Neural cell (in vitro differentiated cells): ENCODE measurements at regions not wholly inside any gene's neighbourhood (a gene's known extent, or its start where the extent isn't known, plus 50 kb on each side); places are given as distances from the start of the nearest gene placed in this dataset.

Experiments used
- H2AFZ ChIP-seq: fragments of 200-600, 300-800 bp; sonication (generic), shearing (Covaris generic); 2 replicates; pipeline ENCODE4 v1.6.0; 2014; ENCODE audit warnings: low read depth, mild to moderate bottlenecking, antibody characterized with exemption, low read length, moderate library complexity
- H3F3A ChIP-seq: fragments of 200-600 bp; shearing (Covaris generic); 2 replicates; pipeline ENCODE4 v1.6.1; 2016; ENCODE audit warnings: mild to moderate bottlenecking, moderate library complexity, mixed read lengths, antibody characterized with exemption, low read length; ENCODE audit not compliant: insufficient read depth, poor library complexity, severe bottlenecking
- H3K27ac ChIP-seq: fragments of 200-600, 300-800 bp; sonication (generic), shearing (Covaris generic); 2 replicates; pipeline ENCODE4 v1.5.1; 2014; ENCODE audit warnings: mild to moderate bottlenecking, low read length, moderate library complexity
- H3K27me3 ChIP-seq: fragments of 300-800, 200-600 bp; sonication (generic), shearing (Covaris generic); 2 replicates; pipeline ENCODE4 v1.6.0; 2014; ENCODE audit warnings: mild to moderate bottlenecking, low read depth, low read length, moderate library complexity; ENCODE audit not compliant: insufficient read depth
- H3K36me3 ChIP-seq: fragments of 300-800, 200-600 bp; sonication (generic), shearing (Covaris generic); 2 replicates; pipeline ENCODE4 v1.5.1; 2014; ENCODE audit warnings: mild to moderate bottlenecking, antibody characterized with exemption, low read length, moderate library complexity; ENCODE audit not compliant: insufficient read depth
- H3K4me2 ChIP-seq: fragments of 300-800, 200-600 bp; sonication (generic), shearing (Covaris generic); 2 replicates; pipeline ENCODE4 v1.6.0; 2014; ENCODE audit warnings: mild to moderate bottlenecking, low read length
- H3K4me3 ChIP-seq: fragments of 300-800, 200-600 bp; sonication (generic), shearing (Covaris generic); 2 replicates; pipeline ENCODE4 v1.5.1; 2014; ENCODE audit warnings: mild to moderate bottlenecking, low read length, moderate library complexity
- H3K79me2 ChIP-seq: fragments of 200-600 bp; shearing (Covaris generic); replicated peaks from 2 replicates; pipeline ENCODE4 v1.6.0; 2014; ENCODE audit warnings: mild to moderate bottlenecking, low read length, moderate library complexity; ENCODE audit not compliant: insufficient read depth
- H3K9ac ChIP-seq: fragments of 300-800, 200-600 bp; sonication (generic), shearing (Covaris generic); 2 replicates; pipeline ENCODE4 v1.6.1; 2016; ENCODE audit warnings: mild to moderate bottlenecking, low read length, mixed read lengths
- H3K9me2 ChIP-seq: fragments of 200-600 bp; shearing (Covaris generic); 2 replicates; pipeline ENCODE4 v1.6.1; 2016; ENCODE audit warnings: mild to moderate bottlenecking, low read length, mixed read lengths; ENCODE audit not compliant: insufficient read depth
- H3K9me3 ChIP-seq: fragments of 200-600, 300-800 bp; sonication (generic), shearing (Covaris generic); 2 replicates; pipeline ENCODE4 v1.6.1; 2016; ENCODE audit warnings: mild to moderate bottlenecking, mixed run types, low read length, moderate library complexity, mixed read lengths
- H4K20me1 ChIP-seq: fragments of 200-600 bp; shearing (Covaris generic); 2 replicates; pipeline ENCODE4 v1.6.1; 2016; ENCODE audit warnings: mild to moderate bottlenecking, mixed run types; ENCODE audit not compliant: insufficient read depth
- CTCF ChIP-seq: fragments of 450-650 bp; IDR thresholded peaks from 2 replicates; pipeline ENCODE4 v1.5.1; 2014; ENCODE audit warnings: antibody characterized with exemption, mild to moderate bottlenecking, moderate library complexity; ENCODE audit not compliant: poor library complexity, severe bottlenecking
- EP300 ChIP-seq: fragments of 450-650 bp; conservative IDR thresholded peaks from 2 replicates; pipeline ENCODE4 v1.6.1; 2014; ENCODE audit warnings: antibody characterized with exemption, mild to moderate bottlenecking, moderate library complexity; ENCODE audit not compliant: poor library complexity, severe bottlenecking
- EZH2 ChIP-seq: fragments of 200-600, 300-800 bp; shearing (Covaris generic), sonication (generic); IDR thresholded peaks from 2 replicates; pipeline ENCODE4 v1.6.1; 2014; ENCODE audit warnings: antibody characterized with exemption, low read length, borderline replicate concordance, mild to moderate bottlenecking; ENCODE audit not compliant: insufficient read depth, poor library complexity, severe bottlenecking
- MXI1 ChIP-seq: fragments of 450-650 bp; conservative IDR thresholded peaks from 2 replicates; pipeline ENCODE4 v1.6.1; 2014; ENCODE audit warnings: antibody characterized with exemption, mild to moderate bottlenecking; ENCODE audit not compliant: poor library complexity, severe bottlenecking
- POLR2AphosphoS5 ChIP-seq: IDR thresholded peaks from 2 replicates; pipeline ENCODE4 v1.6.1; 2012
- RAD21 ChIP-seq: fragments of 450-650 bp; conservative IDR thresholded peaks from 2 replicates; pipeline ENCODE4 v1.6.1; 2014; ENCODE audit warnings: antibody characterized with exemption, mild to moderate bottlenecking, moderate library complexity
- SMC3 ChIP-seq: fragments of 450-650 bp; conservative IDR thresholded peaks from 2 replicates; pipeline ENCODE4 v1.6.1; 2014; ENCODE audit warnings: antibody characterized with exemption, mild to moderate bottlenecking, moderate library complexity; ENCODE audit not compliant: poor library complexity
- TAF1 ChIP-seq: IDR thresholded peaks from 2 replicates; pipeline ENCODE4 v1.6.1; 2012; ENCODE audit warnings: low read depth
- TF ChIP-seq, protein P1 (sequence below): IDR thresholded peaks from 2 replicates; pipeline ENCODE4 v1.6.1; 2012; ENCODE audit warnings: borderline replicate concordance

- H2AFZ ChIP-seq = no peak overlapping the region
- no peaks in the 10 kb centered on the region for H3K27me3 ChIP-seq
- no peaks in the 10 kb centered on the region for H3F3A ChIP-seq
- no peak overlapping the region for H3K9ac ChIP-seq
- H3K27ac ChIP-seq = no peak overlapping the region
- no peaks in the 10 kb centered on the region for H3K36me3 ChIP-seq
- no peaks in the 10 kb centered on the region for H3K9me3 ChIP-seq
- no peaks in the 10 kb centered on the region for H4K20me1 ChIP-seq
- H3K9me2 ChIP-seq = no peaks in the 10 kb centered on the region
- no peak overlapping the region for H3K4me2 ChIP-seq
- H3K79me2 ChIP-seq = no peaks in the 10 kb centered on the region
- H3K4me3 ChIP-seq = no peak overlapping the region
- TF ChIP-seq SMC3 = no peak
- no peak for TF ChIP-seq RAD21
- TF ChIP-seq EP300 = no peak
- no peak for TF ChIP-seq MXI1
- TF ChIP-seq, protein P1, sequence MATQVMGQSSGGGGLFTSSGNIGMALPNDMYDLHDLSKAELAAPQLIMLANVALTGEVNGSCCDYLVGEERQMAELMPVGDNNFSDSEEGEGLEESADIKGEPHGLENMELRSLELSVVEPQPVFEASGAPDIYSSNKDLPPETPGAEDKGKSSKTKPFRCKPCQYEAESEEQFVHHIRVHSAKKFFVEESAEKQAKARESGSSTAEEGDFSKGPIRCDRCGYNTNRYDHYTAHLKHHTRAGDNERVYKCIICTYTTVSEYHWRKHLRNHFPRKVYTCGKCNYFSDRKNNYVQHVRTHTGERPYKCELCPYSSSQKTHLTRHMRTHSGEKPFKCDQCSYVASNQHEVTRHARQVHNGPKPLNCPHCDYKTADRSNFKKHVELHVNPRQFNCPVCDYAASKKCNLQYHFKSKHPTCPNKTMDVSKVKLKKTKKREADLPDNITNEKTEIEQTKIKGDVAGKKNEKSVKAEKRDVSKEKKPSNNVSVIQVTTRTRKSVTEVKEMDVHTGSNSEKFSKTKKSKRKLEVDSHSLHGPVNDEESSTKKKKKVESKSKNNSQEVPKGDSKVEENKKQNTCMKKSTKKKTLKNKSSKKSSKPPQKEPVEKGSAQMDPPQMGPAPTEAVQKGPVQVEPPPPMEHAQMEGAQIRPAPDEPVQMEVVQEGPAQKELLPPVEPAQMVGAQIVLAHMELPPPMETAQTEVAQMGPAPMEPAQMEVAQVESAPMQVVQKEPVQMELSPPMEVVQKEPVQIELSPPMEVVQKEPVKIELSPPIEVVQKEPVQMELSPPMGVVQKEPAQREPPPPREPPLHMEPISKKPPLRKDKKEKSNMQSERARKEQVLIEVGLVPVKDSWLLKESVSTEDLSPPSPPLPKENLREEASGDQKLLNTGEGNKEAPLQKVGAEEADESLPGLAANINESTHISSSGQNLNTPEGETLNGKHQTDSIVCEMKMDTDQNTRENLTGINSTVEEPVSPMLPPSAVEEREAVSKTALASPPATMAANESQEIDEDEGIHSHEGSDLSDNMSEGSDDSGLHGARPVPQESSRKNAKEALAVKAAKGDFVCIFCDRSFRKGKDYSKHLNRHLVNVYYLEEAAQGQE = no peak
- no peak for TF ChIP-seq CTCF
- TF ChIP-seq POLR2AphosphoS5 = no peak
- no peak for TF ChIP-seq TAF1
- no peak for TF ChIP-seq EZH2
Observed at GRCh38 chr6:168784426-168784825, 343.4 kb downstream of the SMOC2 start.

DNA sequence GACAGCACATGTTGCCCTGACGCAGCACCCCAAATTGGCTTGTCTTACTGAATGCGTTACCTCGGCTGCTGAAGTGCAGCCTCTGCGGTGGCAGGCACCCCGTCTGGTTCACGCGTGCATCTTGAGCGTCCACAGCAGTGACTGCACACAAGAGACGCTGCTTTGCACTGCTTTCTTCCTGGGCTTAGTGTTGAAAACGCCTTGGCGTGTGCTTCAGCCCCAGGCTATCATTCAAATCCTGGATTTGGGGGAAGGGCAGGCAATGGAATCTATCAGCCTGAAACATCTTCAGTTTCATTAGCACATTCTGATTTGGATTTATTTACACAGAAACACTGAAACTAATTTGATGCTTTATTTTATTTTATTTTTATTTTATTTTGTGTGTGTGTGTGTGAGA is 342.7 kb downstream of the SMOC2 start:
- Histone ChIP-seq H3K4me2 (no peak overlapping the region), H3K27me3 (no peaks in the 10 kb centered on the region), H3F3A (no peaks in the 10 kb centered on the region), H4K20me1 (no peaks in the 10 kb centered on the region), H3K36me3 (no peaks in the 10 kb centered on the region), H2AFZ (no peak overlapping the region), H3K9me3 (no peaks in the 10 kb centered on the region), H3K4me3 (no peak overlapping the region), H3K27ac (no peak overlapping the region), H3K79me2 (no peaks in the 10 kb centered on the region), H3K9me2 (no peaks in the 10 kb centered on the region), H3K9ac (no peak overlapping the region)
- TF ChIP-seq SMC3 (no peak), CTCF (no peak), TAF1 (no peak), POLR2AphosphoS5 (no peak), EP300 (no peak), RAD21 (no peak), EZH2 (no peak), MXI1 (no peak)
- TF ChIP-seq, protein P1 = no peak
